ENCODE measurements at regions not wholly inside any gene's neighbourhood (a gene's known extent, or its start where the extent isn't known, plus 50 kb on each side); places are given as distances from the start of the nearest gene placed in this dataset.
A peak's percentile ranks its signal among the peaks of the same experiment; 100 is the strongest.

GRCh38 chr10:75331081-75331480 lies 70.5 kb downstream of the ZNF503 start:
- H3K4me3 ChIP-seq: no peak overlapping the region
- intact Hi-C loops (cut with DNase I): no loop called here
- no peaks in the 10 kb centered on the region for H3K9me3 ChIP-seq (replicated peaks in 1 of 3)
- H3K27me3 ChIP-seq: no peaks in the 10 kb centered on the region
- no peaks in the 10 kb centered on the region for H3K36me3 ChIP-seq (replicated peaks in 1 of 2)
- no peak overlapping the region for H3K27ac ChIP-seq
- no peak for TF ChIP-seq POLR2A (IDR thresholded peaks at IDR 0.05)
- no peak for TF ChIP-seq CTCF (IDR thresholded peaks at IDR 0.05)
- WGBS, 4 donors: 95 to 100% (median 97%) methylated on average over 1 of the region's 1 CpG
- no peak for DNase-seq
- no peaks in the 10 kb centered on the region for H3K4me1 ChIP-seq (replicated peaks in 1 of 2)

- TF ChIP-seq POLR2A (IDR thresholded peaks at IDR 0.05) (no peak), CTCF (IDR thresholded peaks at IDR 0.05) (no peak)
- peak in 3 of 7 donors; percentile 22 to 65 (median 29) for DNase-seq
- Histone ChIP-seq H3K9me3 (replicated peaks in 1 of 3) (no peaks in the 10 kb centered on the region), H3K4me1 (replicated peaks in 1 of 2) (no peaks in the 10 kb centered on the region), H3K27me3 (no peaks in the 10 kb centered on the region), H3K36me3 (replicated peaks in 1 of 2) (no peaks in the 10 kb centered on the region), H3K27ac (no peak overlapping the region), H3K4me3 (no peak overlapping the region)
- 41 to 46% (median 45%) methylated on average over 2 of the region's 2 CpGs for WGBS, 4 donors
- intact Hi-C loops (cut with DNase I): no loop called here
Measured at GRCh38 chr10:75329190-75329745, 72.3 kb downstream of the ZNF503 start.

- no peak for TF ChIP-seq POLR2A (IDR thresholded peaks at IDR 0.05)
- TF ChIP-seq CTCF (IDR thresholded peaks at IDR 0.05): no peak
- Histone ChIP-seq H3K36me3 (replicated peaks in 1 of 2) (no peaks in the 10 kb centered on the region), H3K9me3 (replicated peaks in 1 of 3) (no peaks in the 10 kb centered on the region), H3K27me3 (no peaks in the 10 kb centered on the region), H3K4me1 (replicated peaks in 1 of 2) (no peaks in the 10 kb centered on the region), H3K27ac (no peak overlapping the region), H3K4me3 (no peak overlapping the region)
- intact Hi-C loops (cut with DNase I): no loop called here
- no peak for DNase-seq
Measured at GRCh38 chr10:75326306-75326705, 75.3 kb downstream of the ZNF503 start.

GRCh38 chr10:75319274-75319673 lies 82.3 kb downstream of the ZNF503 start:
- TF ChIP-seq CTCF (IDR thresholded peaks at IDR 0.05) (no peak), POLR2A (IDR thresholded peaks at IDR 0.05) (no peak)
- Histone ChIP-seq H3K36me3 (replicated peaks in 1 of 2) (no peaks in the 10 kb centered on the region), H3K27ac (no peak overlapping the region), H3K4me3 (no peak overlapping the region), H3K4me1 (replicated peaks in 1 of 2) (no peaks in the 10 kb centered on the region), H3K9me3 (replicated peaks in 1 of 3) (no peaks in the 10 kb centered on the region), H3K27me3 (no peaks in the 10 kb centered on the region)
- intact Hi-C loops (cut with DNase I): no loop called here
- DNase-seq: no peak
